Epithelial cell of esophagus (primary cell): ENCODE measurements at regions not wholly inside any gene's neighbourhood (a gene's known extent, or its start where the extent isn't known, plus 50 kb on each side); places are given as distances from the start of the nearest gene placed in this dataset.

ENCODE experiments used
- DNase-seq: peaks from one replicate; pipeline ENCODE4 v3.0.0; 2010; ENCODE audit warnings: low read depth
- H3K4me3 ChIP-seq: 2 replicates; pipeline ENCODE4 v1.5.1; 2011; ENCODE audit warnings: mild to moderate bottlenecking, low read length, control low read depth
- CTCF ChIP-seq: IDR thresholded peaks from 2 replicates; pipeline ENCODE4 v1.5.1; 2011; ENCODE audit warnings: low read depth, mild to moderate bottlenecking, low read length, control low read depth, inconsistent platforms; ENCODE audit not compliant: insufficient read depth; ENCODE audit errors: missing control alignments

- no peak overlapping the region for H3K4me3 ChIP-seq
- DNase-seq, result no peak
- no peak for TF ChIP-seq CTCF
These were observed 1977.7 kb upstream of the LRRTM1 start for GRCh38 chr2:82282111-82282882.

GRCh38 chr2:82279367-82279766 lies 1974.8 kb upstream of the LRRTM1 start:
- no peak for DNase-seq
- H3K4me3 ChIP-seq, result no peak overlapping the region
- no peak for TF ChIP-seq CTCF

GRCh38 chr2:82278416-82278815 lies 1973.9 kb upstream of the LRRTM1 start:
- no peak for TF ChIP-seq CTCF
- H3K4me3 ChIP-seq, result no peak overlapping the region
- no peak for DNase-seq

GRCh38 chr2:82275599-82275998 lies 1971.0 kb upstream of the LRRTM1 start:
- no peak for DNase-seq
- TF ChIP-seq CTCF, result no peak
- H3K4me3 ChIP-seq, result no peak overlapping the region

- H3K4me3 ChIP-seq, result no peak overlapping the region
- no peak for DNase-seq
- TF ChIP-seq CTCF, result no peak
These were observed 1963.9 kb upstream of the LRRTM1 start for GRCh38 chr2:82268446-82268845.

GRCh38 chr2:82260521-82260920 lies 1956.0 kb upstream of the LRRTM1 start:
- no peak for DNase-seq
- TF ChIP-seq CTCF, result no peak
- H3K4me3 ChIP-seq, result no peak overlapping the region

- no peak overlapping the region for H3K4me3 ChIP-seq
- no peak for TF ChIP-seq CTCF
- DNase-seq, result no peak
These were observed 1955.0 kb upstream of the LRRTM1 start for GRCh38 chr2:82259551-82259950.
